ENCODE measurements at regions not wholly inside any gene's neighbourhood (a gene's known extent, or its start where the extent isn't known, plus 50 kb on each side); places are given as distances from the start of the nearest gene placed in this dataset.
A peak's percentile ranks its signal among the peaks of the same experiment; 100 is the strongest.

DNA sequence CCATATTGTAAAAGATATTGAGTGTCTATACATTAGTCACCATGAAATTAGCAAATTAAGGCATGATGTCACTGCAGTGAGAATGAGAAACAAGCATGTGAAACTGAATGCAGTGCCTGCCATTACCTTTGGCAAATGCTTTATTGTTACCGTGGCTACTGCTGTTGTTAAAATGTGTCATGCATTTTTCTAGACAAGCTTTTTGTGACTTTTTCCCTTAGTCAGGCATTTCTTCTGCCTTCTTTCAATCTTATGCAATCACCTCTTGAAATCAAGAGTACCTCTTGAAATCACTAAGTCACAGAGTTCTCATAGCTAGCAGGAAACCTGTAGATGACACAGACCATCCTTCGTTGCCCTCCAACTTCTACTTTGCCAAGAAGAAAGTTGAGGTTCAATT lies 461.7 kb upstream of the TENM4 start:
- DNase-seq (ENCODE audit: insufficient read length, low spot score) (no peak), FAIRE-seq (no peak)
- TF ChIP-seq, protein P1, sequence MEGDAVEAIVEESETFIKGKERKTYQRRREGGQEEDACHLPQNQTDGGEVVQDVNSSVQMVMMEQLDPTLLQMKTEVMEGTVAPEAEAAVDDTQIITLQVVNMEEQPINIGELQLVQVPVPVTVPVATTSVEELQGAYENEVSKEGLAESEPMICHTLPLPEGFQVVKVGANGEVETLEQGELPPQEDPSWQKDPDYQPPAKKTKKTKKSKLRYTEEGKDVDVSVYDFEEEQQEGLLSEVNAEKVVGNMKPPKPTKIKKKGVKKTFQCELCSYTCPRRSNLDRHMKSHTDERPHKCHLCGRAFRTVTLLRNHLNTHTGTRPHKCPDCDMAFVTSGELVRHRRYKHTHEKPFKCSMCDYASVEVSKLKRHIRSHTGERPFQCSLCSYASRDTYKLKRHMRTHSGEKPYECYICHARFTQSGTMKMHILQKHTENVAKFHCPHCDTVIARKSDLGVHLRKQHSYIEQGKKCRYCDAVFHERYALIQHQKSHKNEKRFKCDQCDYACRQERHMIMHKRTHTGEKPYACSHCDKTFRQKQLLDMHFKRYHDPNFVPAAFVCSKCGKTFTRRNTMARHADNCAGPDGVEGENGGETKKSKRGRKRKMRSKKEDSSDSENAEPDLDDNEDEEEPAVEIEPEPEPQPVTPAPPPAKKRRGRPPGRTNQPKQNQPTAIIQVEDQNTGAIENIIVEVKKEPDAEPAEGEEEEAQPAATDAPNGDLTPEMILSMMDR (IDR thresholded peaks at IDR 0.05; ENCODE audit: insufficient read depth, missing control alignments), result no peak

DNA sequence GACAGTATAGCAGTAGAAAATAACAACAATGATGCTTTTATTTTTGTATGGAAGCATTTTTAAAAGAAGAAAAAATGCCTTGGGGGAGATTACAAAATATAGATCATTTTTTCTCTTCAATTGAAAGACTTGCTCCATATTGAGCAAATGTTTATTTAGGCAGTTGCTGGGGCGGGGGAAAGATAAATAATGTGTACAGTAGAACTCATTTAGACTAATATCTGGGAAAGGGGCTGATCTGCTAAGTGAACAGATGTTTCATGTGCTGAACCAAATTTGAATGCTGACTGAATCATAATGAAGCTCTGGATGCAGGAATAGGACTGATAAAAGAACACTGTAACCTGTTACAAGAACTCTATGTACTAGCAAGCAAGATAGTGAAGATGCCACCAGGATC lies 457.1 kb upstream of the TENM4 start:
- TF ChIP-seq, protein P1 (IDR thresholded peaks at IDR 0.05; ENCODE audit: insufficient read depth, missing control alignments), result no peak
- DNase-seq (ENCODE audit: insufficient read length, low spot score) (no peak), FAIRE-seq (no peak)

DNA sequence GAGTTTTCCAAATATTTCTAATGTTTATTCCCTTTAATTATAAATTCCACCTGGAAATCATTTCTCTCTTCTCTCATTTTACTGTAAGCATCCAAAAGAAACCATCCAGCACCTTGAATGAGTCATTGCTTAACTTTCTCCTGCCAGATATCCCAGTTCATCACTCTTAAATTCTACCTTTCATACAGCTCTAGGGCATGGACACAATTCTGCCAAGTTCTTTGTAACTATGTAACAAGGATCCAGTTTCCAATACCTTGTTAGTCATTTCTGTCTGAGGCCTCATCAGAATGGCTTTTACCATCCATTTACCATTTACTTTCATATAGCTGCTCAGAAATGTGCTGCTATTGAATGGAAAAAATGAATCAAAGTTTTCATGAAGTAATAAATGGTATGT lies 455.4 kb upstream of the TENM4 start:
- FAIRE-seq, result no peak
- no peak for DNase-seq (ENCODE audit: insufficient read length, low spot score)
- TF ChIP-seq, protein P1 (IDR thresholded peaks at IDR 0.05; ENCODE audit: insufficient read depth, missing control alignments), result no peak

DNA sequence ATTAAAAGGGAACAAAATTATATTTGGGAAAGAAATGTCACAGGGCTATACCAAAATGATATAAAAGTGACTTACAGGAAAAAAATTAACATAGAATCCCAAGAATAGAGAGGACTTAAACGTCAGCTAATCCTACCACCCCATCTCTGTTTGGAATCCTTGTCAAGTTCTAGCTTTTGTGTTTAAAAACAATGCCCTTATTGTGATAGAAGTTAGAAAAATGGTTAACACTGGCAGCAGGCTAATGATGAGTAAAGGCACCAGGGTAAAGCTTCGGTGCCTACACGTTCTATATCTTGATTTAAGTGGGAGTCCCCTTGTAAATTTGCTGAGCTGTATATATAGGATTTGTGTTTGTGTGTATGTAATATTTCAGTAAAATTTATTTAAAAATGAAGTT lies 453.3 kb upstream of the TENM4 start:
- DNase-seq (ENCODE audit: insufficient read length, low spot score) (no peak), FAIRE-seq (no peak)
- TF ChIP-seq, protein P1 (IDR thresholded peaks at IDR 0.05; ENCODE audit: insufficient read depth, missing control alignments), result no peak

DNA sequence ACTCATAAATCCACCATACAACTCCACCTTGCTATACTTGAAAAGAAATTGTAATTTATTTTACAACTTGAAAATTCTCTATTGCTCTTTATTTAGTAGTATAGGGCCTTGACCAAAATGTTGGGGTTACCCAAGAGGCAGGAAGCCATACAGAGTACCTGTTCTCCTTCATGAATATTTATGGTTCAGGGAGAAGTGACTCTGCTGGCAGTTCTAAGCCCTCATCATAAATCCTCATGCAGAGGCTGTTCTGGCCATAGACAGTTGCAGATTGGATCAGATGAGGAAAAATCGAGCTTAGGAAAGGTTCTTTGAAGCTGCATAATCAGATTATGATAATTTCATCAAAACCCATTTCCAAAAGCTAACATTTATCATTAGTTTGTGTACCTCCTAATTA lies 449.4 kb upstream of the TENM4 start:
- FAIRE-seq, result peak; percentile 66
- DNase-seq (ENCODE audit: insufficient read length, low spot score), result no peak
- TF ChIP-seq, protein P1 (IDR thresholded peaks at IDR 0.05; ENCODE audit: insufficient read depth, missing control alignments), result no peak

DNA sequence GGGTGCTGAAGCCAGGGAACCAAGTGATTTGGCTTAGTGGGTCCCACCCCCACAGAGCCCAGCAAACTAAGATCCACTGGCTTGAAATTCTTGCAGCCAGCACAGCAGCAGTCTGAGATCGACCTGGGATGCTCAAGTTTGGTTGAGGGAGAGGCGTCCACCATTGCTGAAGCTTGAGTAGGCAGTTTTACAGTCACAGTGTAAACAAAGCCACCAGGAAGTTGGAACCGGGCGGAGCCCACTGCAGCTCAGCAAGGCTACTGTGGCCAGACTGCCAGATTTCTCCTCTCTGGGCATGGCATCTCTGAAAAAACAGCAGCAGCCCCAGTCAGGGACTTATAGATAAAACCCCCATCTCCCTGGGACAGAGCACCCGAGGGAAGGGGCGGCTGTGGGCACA lies 424.1 kb upstream of the TENM4 start:
- TF ChIP-seq, protein P1 (IDR thresholded peaks at IDR 0.05; ENCODE audit: insufficient read depth, missing control alignments), result no peak
- DNase-seq (ENCODE audit: insufficient read length, low spot score) (no peak), FAIRE-seq (no peak)

DNA sequence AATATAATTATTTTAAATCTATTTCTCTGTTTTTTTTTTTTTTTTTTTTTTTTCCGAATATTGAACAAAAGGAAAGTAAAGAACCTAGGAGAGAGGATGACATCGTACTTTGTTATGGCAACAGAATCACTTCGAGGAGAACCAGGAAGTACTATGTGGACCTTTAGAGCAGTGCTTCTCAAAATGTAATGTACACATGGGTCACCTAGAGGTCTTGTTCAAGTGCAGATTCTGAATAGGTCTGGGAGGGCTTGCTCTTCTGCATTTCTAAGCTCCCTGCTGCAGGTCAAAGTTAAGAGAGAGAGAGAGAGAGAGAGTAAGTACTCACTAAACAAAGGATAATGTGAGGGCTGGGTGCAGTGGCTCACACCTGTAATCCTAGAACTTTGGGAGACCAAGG lies 419.5 kb upstream of the TENM4 start:
- DNase-seq (ENCODE audit: insufficient read length, low spot score), result no peak
- FAIRE-seq, result no peak
- TF ChIP-seq, protein P1 (IDR thresholded peaks at IDR 0.05; ENCODE audit: insufficient read depth, missing control alignments), result no peak
